ENCODE measurements at regions not wholly inside any gene's neighbourhood (a gene's known extent, or its start where the extent isn't known, plus 50 kb on each side); places are given as distances from the start of the nearest gene placed in this dataset.

- intact Hi-C loops (cut with micrococcal nuclease): no loop called here
- ChIA-PET RAD21 (ENCODE audit: low non-redundant PET in 1 of 2, low total read pairs in 2 of 2, uncharacterized antibody in 2 of 2, unreplicated experiment in 2 of 2) (no interaction called here), POLR2A (no interaction called here), CTCF (interaction anchor here (0.7 to 2.5 kb wide), 5 partner anchors 10 to 131 kb away, joined by 3 to 10 read pairs (median 4); no protein-coding TSS in a partner anchor)
- Histone ChIP-seq H3K27ac (ENCODE audit: low read depth, low read length) (no peak overlapping the region), H2AFZ (ENCODE audit: low read depth, low read length, poor library complexity, severe bottlenecking) (no peak overlapping the region), H3K9me3 (ENCODE audit: control insufficient read depth in 1 of 2, insufficient read depth in 1 of 2, low read depth in 1 of 2, low read length in 2 of 2) (no peaks in the 10 kb centered on the region), H3K9ac (ENCODE audit: low read length) (no peak overlapping the region), H4K20me1 (ENCODE audit: insufficient read depth) (no peaks in the 10 kb centered on the region), H3K79me2 (ENCODE audit: insufficient read depth, low read length) (no peaks in the 10 kb centered on the region), H3K4me2 (ENCODE audit: low read length) (no peak overlapping the region), H3K9me2 (ENCODE audit: insufficient read depth) (no peaks in the 10 kb centered on the region), H3K27me3 (ENCODE audit: insufficient read depth, low read length) (no peaks in the 10 kb centered on the region), H3K36me3 (ENCODE audit: control insufficient read depth in 1 of 2, insufficient read depth in 2 of 2, low read length in 2 of 2) (no peaks in the 10 kb centered on the region), H3K4me1 (ENCODE audit: control insufficient read depth in 1 of 2, insufficient read depth in 2 of 2, low read length in 2 of 2) (no peaks in the 10 kb centered on the region), H3K4me3 (replicated peaks in 1 of 2; ENCODE audit: low read depth in 1 of 2, low read length in 2 of 2) (no peak overlapping the region)
- ATAC-seq (peak; percentile 62), DNase-seq (ENCODE audit: low read depth, low spot score) (no peak)
- TF ChIP-seq CTCF (IDR thresholded peaks at IDR 0.05 in 2 of 3, conservative IDR thresholded peaks at IDR 0.05 in 1 of 3; ENCODE audit: borderline replicate concordance in 1 of 3, insufficient read depth in 1 of 3, low read depth in 2 of 3, low read length in 2 of 3) (peak in 2 of 3 experiments; percentile 1 to 24; a peak in 1 of 6 replicates), JUND (IDR thresholded peaks at IDR 0.05) (no peak), RAD21 (IDR thresholded peaks at IDR 0.05; ENCODE audit: low read depth) (peak; percentile 38)
- BruUV-seq (replicated peaks): no TSS peak
These were observed 96.6 kb downstream of the SPTSSA start for GRCh38 chr14:34365309-34365915.

GRCh38 chr14:34364201-34364600 lies 97.8 kb downstream of the SPTSSA start:
- CTCF ChIA-PET: interaction anchor here (1.3 to 2.5 kb wide), 3 partner anchors 11 to 33 kb away, joined by 4 to 10 read pairs (median 4); no protein-coding TSS in a partner anchor
- POLR2A ChIA-PET: no interaction called here
- Histone ChIP-seq H3K4me1 (ENCODE audit: control insufficient read depth in 1 of 2, insufficient read depth in 2 of 2, low read length in 2 of 2) (no peaks in the 10 kb centered on the region), H3K79me2 (ENCODE audit: insufficient read depth, low read length) (no peaks in the 10 kb centered on the region), H3K36me3 (ENCODE audit: control insufficient read depth in 1 of 2, insufficient read depth in 2 of 2, low read length in 2 of 2) (no peaks in the 10 kb centered on the region), H4K20me1 (ENCODE audit: insufficient read depth) (no peaks in the 10 kb centered on the region), H3K27ac (ENCODE audit: low read depth, low read length) (no peak overlapping the region), H3K9ac (ENCODE audit: low read length) (no peak overlapping the region), H3K27me3 (ENCODE audit: insufficient read depth, low read length) (no peaks in the 10 kb centered on the region), H3K4me3 (replicated peaks in 1 of 2; ENCODE audit: low read depth in 1 of 2, low read length in 2 of 2) (no peak overlapping the region), H3K9me2 (ENCODE audit: insufficient read depth) (no peaks in the 10 kb centered on the region), H3K9me3 (ENCODE audit: control insufficient read depth in 1 of 2, insufficient read depth in 1 of 2, low read depth in 1 of 2, low read length in 2 of 2) (no peaks in the 10 kb centered on the region), H3K4me2 (ENCODE audit: low read length) (no peak overlapping the region), H2AFZ (ENCODE audit: low read depth, low read length, poor library complexity, severe bottlenecking) (no peak overlapping the region)
- BruUV-seq (replicated peaks): no TSS peak
- DNase-seq (ENCODE audit: low read depth, low spot score) (no peak), ATAC-seq (no peak)
- TF ChIP-seq CEBPB (IDR thresholded peaks at IDR 0.05; ENCODE audit: low read depth) (no peak), CTCF (IDR thresholded peaks at IDR 0.05 in 2 of 3, conservative IDR thresholded peaks at IDR 0.05 in 1 of 3; ENCODE audit: borderline replicate concordance in 1 of 3, insufficient read depth in 1 of 3, low read depth in 2 of 3, low read length in 2 of 3) (no peak), CBX3 (IDR thresholded peaks at IDR 0.05; ENCODE audit: low read depth) (no peak), REST (IDR thresholded peaks at IDR 0.05; ENCODE audit: low read depth) (no peak), JUND (IDR thresholded peaks at IDR 0.05) (no peak), RAD21 (IDR thresholded peaks at IDR 0.05; ENCODE audit: low read depth) (no peak)
- intact Hi-C loops (cut with micrococcal nuclease): no loop called here
- RAD21 ChIA-PET (ENCODE audit: low non-redundant PET in 1 of 2, low total read pairs in 2 of 2, uncharacterized antibody in 2 of 2, unreplicated experiment in 2 of 2): no interaction called here

All from HCT116 (cell line).